ENCODE measurements at regions not wholly inside any gene's neighbourhood (a gene's known extent, or its start where the extent isn't known, plus 50 kb on each side); places are given as distances from the start of the nearest gene placed in this dataset.

- DNase-seq (ENCODE audit: low spot score): no peak
Observed at GRCh38 chr6:101212640-101213039, 180.9 kb upstream of the GRIK2 start.

GRCh38 chr6:101222007-101222406 is 171.5 kb upstream of the GRIK2 start:
- DNase-seq (ENCODE audit: low spot score): no peak

GRCh38 chr6:101224751-101225150 is 168.8 kb upstream of the GRIK2 start:
- DNase-seq (ENCODE audit: low spot score): no peak

DNA sequence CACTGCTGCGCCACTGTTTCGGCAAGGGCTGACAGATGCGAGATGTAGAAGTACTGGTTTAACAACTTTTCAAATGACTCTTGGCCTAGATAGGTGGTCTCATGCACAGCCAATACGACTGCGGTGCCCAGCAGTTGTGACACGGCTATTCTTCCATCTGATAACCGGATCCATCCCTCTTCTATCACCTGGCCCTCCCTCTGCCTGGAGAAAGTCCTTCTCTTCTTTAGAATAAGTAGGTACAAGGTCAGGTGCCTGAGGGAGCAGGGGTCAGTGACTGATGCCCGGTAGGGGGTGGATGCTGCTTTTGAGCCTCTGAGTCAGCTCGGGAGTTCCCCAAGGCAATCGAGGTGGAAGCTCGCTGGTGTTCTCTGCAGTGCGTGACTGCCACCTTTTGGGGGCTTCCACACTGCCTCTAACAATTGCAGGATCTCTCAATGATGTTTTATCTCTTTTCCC is 166.8 kb upstream of the GRIK2 start:
- DNase-seq (ENCODE audit: low spot score): no peak

DNA sequence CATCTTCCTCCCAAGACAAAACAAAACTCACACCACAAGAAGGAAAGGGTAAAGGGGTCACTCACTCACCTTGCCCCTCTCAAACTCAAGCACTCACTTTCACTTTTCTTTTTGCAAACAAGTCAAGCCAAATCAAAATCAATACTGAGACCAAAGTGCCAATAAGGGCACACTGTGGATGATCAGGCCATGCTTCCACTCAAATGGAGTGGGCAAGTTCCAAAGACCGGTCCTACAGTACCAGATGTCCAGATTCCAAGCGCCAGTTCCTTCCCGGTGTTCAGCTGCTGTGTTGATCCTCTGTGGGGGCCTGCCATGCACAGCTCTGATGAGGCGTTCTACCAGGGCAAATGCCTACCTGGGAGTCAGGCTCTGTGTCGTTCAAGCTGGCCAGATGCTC is 162.6 kb upstream of the GRIK2 start:
- no peak for DNase-seq (ENCODE audit: low spot score)

GRCh38 chr6:101231606-101232235 is 161.8 kb upstream of the GRIK2 start:
- DNase-seq (ENCODE audit: low spot score): no peak

GRCh38 chr6:101232961-101233360 is 160.5 kb upstream of the GRIK2 start:
- DNase-seq (ENCODE audit: low spot score): no peak

DNA sequence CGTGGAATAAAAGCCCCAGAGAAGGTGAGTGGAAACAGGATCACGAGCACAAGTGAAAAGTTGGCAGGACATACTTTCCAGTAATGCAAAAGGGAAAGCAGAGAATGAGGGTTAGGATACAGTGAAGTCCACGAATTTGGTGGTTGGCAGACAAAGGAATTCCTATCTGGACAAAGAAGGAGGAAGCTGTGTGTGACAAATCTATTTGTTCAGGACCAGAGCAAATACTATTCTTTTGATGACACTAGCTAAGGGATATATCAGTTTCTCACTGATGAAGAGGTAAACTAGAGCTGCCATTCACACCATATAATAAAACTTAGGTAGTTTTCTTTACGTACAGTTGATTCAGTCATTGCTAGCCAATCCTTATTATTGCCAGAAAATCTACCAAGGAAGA is 156.8 kb upstream of the GRIK2 start:
- no peak for DNase-seq (ENCODE audit: low spot score)

- DNase-seq (ENCODE audit: low spot score): no peak
Observed at GRCh38 chr6:101241442-101241841, 152.1 kb upstream of the GRIK2 start.

DNA sequence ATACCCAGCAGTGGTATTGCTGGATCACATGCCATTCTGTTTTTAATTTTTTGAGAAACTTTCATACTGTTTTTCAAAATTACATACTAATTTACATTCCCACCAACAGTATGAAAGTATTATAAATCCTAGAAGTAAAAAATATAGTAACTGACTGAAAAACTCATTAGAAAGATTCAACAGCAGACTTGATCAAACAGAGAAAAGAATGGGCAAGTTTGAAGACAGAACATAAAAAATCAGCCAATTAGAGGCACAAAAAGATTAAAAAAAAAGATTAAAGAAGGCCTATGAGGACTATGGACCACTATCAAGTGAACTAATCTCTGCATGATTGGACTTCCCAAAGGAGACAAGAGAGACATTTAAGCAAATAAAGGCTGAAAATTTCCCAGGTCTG is 144.0 kb upstream of the GRIK2 start:
- no peak for DNase-seq (ENCODE audit: low spot score)

DNA sequence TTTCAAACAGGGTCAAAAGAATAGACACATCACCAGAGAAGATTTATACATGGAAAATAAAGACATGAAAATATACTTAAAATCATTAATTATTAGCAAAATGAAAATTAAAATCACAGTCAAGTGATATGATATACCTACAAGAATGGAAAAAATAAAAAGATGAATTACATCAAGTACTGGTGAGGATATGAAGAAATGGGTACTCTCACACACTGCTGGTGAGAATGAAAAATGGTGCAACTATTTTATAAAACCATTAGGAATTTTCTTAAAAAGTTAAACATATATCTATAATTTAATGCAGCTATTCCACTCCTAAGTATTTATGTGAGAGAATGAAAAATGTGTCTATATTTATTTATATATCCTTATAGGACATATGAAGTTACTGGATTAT is 136.3 kb upstream of the GRIK2 start:
- no peak for DNase-seq (ENCODE audit: low spot score)

DNA sequence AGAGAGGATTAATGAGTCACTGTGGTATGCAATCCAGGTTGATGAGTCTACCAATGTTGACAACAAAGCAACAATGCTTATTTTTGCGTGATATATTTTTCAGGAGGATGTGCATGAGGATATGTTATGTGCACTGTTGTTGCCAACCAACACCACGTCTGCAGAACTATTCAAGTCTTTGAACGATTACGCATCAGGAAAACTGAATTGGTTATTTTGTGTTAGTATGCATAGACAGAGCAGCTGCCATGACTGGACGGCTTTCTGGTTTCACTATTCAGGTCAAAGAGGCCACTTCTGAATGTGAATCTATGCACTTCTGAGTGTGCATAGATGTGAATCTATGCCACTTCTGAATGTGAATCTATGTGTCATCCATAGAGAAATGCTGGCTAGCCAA is 134.0 kb upstream of the GRIK2 start:
- DNase-seq (ENCODE audit: low spot score): no peak

DNA sequence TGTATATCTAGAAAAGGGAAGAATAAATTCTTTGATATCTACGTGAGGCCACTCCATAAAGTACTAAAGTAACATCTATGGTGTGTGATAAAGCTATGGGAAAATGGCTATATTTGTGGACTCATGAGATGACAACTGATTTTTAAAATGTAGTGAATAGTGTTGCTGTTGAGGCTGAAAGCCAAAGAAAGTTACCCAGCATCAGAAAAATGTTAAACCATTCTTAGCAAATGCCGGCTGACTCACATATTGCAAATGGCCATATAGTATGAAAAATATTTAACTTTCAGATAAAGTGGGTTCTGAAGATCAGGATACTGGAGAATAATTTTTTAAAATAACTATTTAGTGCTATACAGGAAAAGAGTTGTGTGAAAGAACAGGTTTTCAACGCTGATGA is 129.9 kb upstream of the GRIK2 start:
- DNase-seq (ENCODE audit: low spot score): no peak

DNA sequence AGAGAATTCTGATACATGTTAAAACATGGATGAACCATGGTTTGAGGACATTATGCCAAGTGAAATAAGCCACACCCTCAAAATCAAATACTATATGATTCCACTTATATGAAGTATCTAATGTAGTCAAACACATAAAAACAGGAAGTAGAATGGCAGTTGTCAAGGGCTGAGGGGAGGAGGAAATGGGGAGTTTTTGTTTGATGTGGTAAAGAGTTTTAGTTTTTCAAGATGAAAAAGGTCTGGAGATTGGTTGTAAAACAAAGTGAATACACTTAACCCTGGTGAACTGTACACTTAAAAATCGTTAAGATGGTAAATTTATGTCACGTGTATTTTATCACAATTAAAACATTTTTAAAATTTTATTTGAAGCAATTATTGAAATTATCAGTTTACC is 127.4 kb upstream of the GRIK2 start:
- DNase-seq (ENCODE audit: low spot score): no peak

- no peak for DNase-seq (ENCODE audit: low spot score)
Observed at GRCh38 chr6:101268541-101268940, 125.0 kb upstream of the GRIK2 start.

DNA sequence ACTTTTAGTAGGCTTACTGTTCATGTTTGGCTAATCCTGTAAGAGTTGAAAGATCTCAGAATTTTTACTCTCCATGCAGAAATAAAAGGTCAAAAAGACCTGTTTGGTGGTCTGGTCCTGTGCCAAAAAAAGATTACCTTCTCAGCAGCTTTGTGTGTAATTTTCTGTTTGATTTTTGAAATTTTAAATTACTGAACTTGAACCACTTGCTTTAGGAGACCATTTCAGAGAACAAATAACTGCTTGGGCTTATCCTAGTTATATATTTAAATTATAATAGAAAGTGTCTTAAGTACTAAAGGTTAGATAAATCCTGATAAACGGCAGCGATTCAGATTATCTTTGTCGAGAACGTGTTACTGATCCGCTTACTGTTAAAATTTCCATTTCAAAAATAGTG is 118.3 kb upstream of the GRIK2 start:
- no peak for DNase-seq (ENCODE audit: low spot score)

DNA sequence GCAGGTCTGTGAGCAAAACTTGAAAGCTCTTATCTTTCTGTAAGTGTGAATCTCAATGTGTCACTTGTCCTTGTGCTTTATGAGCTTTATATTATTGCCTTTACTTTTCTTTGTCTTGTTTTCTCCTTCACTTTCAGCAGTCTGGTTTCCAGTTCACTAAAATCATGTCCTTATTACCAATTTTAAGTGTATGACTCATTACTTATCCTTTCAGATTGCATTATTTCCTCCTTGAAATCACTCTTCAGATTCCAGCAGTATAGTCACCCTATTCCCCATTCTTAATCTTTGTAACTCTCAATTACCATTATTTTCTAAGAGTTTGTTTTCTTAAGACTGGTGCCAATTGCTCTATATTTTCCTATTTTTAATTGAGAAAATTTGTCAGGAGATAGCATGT is 117.4 kb upstream of the GRIK2 start:
- no peak for DNase-seq (ENCODE audit: low spot score)

GRCh38 chr6:101279410-101279809 is 114.1 kb upstream of the GRIK2 start:
- no peak for DNase-seq (ENCODE audit: low spot score)

DNA sequence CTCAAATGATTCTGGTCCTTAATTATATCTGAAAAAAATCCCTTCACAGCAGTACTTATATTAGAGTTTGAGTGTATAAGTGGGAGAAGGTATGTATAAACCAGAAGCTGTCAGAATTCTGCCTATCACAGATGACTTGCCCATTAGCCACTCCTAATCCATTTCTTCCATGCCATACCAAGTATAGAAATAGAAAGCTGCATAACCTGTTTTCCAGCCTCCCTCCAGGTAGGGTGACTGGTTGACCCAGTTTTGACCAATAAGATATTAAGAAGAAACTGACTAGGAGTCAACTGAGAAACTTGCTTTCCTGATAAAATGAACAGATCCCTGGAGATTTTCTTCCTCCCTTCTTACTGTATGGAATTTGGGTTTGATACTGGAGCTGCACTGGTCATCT is 112.2 kb upstream of the GRIK2 start:
- no peak for DNase-seq (ENCODE audit: low spot score)

GRCh38 chr6:101284131-101284530 is 109.4 kb upstream of the GRIK2 start:
- no peak for DNase-seq (ENCODE audit: low spot score)

GRCh38 chr6:101286146-101286545 is 107.4 kb upstream of the GRIK2 start:
- DNase-seq (ENCODE audit: low spot score): no peak

DNA sequence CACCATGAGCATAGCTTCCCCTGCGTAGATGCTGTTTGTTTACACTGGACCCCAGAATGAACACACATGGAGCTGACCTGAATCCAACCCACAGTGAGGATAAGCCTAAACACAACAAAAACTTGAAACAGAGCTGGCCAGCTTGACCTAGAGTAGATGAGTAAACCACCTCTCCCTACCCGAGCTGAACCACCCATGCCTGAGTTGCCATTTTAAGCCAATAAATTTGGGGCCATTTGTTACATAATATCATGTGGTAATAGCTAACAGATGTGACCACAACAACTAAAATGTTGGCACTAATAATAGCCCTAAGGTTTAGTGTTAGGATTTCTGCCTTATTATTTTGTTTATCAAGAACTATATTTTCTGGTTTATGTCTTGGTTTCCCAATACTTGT is 103.2 kb upstream of the GRIK2 start:
- DNase-seq (ENCODE audit: low spot score): no peak

- DNase-seq (ENCODE audit: low spot score): no peak
Observed at GRCh38 chr6:101294051-101294638, 99.4 kb upstream of the GRIK2 start.

DNA sequence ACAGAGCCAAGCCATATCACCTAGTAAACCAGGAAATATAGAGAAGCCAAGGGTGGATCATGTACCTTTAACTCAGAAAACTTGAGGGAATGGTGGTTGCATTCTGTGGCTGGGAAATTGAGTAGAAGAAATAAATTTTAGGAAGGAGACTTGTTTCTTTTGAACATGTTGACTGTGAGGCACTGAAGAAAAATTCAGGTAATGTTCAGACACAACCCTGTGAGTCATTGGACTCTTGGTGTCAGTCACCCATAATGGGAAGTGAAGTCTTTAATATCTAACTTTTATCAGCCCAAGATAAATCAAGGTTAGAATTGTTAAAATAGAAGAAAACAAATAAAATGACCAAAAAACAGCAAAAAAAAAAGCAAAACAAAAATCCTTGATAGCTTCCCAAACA is 98.8 kb upstream of the GRIK2 start:
- DNase-seq (ENCODE audit: low spot score): no peak

Data from umbilical cord (tissue), 1 donor.